Amniotic stem cell (primary cell): ENCODE measurements at regions not wholly inside any gene's neighbourhood (a gene's known extent, or its start where the extent isn't known, plus 50 kb on each side); places are given as distances from the start of the nearest gene placed in this dataset.
"Not testable (repeated sequence)": the region's sequence is repeated elsewhere in the genome, so short reads cannot be mapped to it uniquely, and the experiment has no call there.

Experiments used
- DNase-seq: peaks from one replicate; lab custom pipeline; 2025; lab: John Stamatoyannopoulos, UW

DNA sequence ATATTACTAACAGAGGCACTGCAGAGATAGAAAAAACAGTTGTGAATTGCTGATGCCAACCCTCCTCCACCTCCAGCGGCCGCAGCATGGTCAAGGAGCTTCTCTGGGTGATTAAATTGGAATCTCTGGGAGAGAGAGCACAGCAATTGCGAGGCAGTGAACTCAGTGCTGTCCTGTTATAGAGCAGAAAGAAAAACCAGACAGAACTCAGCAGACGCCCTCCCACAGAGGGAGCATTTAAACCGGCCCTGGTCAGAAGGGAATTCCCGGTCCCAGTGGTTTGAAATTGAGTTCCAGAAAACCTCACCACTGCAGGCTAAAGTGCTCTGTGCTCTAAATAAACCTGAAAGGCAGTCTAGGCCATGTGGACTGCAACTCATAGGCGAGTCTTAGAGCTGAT is 175.4 kb downstream of the SQOR start:
- no peak for DNase-seq

DNA sequence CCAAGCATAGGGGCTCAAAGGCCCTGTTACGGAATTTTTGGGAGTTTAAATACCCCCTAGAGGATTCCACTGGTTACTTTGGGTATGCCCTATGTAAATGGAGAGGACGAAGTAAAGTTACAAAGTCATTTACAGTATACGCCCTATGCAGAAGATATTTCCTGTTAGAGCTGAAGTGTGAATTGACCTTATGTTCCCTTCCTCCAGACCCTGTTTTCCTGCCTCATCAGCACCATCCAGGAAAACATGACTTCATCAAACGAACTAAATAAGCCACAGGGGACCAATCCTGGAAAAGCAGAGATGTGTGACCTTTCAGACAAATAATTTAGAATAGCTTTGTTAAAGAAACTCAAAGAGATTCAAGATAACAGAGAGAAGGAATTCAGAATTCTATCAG is 177.4 kb downstream of the SQOR start:
- DNase-seq = no peak

DNA sequence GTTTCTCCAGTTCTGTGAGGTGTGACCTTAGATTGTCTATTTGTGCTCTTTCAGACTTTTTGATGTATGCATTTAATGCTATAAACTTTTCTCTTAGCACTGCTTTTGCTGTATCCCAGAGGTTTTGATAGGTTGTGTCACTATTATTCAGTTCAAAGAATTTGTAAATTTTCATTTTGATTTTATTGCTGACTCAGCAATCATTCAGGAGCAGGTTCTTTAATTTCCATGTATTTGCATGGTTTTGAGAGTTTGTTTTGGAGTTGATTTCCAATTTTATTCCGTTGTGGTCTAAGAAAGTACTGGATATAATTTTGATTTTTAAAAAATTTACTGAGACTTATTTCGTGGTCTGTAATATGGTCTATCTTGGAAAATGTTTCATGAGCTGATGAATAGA is 182.7 kb downstream of the SQOR start:
- not testable (repeated sequence) for DNase-seq

- no peak for DNase-seq
These were observed 186.6 kb downstream of the SQOR start for GRCh38 chr15:45821390-45821789.

- not testable (repeated sequence) for DNase-seq
These were observed 188.1 kb downstream of the SQOR start for GRCh38 chr15:45822968-45823367.

DNA sequence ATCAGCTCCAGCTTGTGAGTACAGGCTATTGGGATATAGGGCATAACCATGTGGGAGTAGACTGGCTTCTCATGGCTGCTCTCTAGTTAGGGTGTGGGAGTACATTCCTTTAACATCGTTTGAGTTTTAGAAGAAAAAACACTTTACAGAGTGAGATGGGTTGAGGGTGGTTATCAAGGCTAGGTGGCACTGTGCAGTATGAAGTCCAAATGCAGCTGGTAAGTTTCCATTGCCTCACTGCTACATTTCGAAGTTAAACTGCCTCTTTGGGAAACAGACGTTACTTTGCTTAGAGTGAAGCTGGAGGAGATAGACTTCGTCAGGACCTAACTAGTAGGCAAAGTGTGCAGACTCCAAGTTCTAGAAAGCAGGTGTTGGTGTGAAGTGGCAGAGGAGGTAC is 192.4 kb downstream of the SQOR start:
- DNase-seq = no peak

- no peak for DNase-seq
These were observed 192.9 kb downstream of the SQOR start for GRCh38 chr15:45827766-45828165.

GRCh38 chr15:45829336-45830153 is 194.7 kb downstream of the SQOR start:
- DNase-seq = no peak

- no peak for DNase-seq
These were observed 197.0 kb downstream of the SQOR start for GRCh38 chr15:45831787-45832186.

DNA sequence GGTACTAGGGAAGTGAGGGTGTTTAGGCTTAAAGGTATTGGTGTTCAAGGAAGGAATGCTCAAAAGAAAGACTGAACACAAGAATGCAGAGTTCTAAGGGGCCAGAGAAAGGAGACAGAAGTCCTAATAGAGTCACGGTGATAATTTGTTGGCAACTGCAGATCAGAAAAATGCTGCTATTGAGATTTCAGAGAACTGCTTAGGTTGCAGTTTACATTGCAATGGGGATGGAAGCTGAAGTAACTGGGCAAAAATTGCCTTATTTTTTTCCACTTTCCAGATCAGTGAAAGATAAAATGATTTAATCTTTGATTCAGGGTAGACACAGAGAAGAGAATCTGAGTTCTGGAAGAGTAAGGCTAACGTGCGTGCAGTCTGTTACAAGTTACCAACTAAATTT is 199.8 kb downstream of the SQOR start:
- DNase-seq = no peak

GRCh38 chr15:45842151-45842550 is 207.3 kb downstream of the SQOR start:
- no peak for DNase-seq

DNA sequence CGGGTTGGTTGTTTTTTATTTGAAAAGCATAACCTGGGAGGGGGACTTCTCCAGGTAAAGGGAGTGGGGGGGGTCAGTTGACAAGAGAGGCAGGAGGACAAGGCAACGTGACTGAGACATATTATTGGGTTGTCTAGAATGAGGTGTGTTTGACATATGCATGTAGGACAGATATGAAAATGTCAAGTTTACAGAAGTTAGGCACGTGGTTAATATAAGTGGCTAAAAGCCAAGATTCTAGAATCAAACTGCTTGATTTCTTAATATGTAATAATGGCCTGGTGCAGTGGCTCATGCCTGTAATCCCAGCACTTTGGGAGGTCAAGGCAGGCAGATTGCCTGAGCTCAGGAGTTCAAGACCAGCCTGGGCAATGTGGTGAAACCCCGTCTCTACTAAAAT is 212.8 kb downstream of the SQOR start:
- DNase-seq = no peak

- DNase-seq = no peak
These were observed 214.3 kb downstream of the SQOR start for GRCh38 chr15:45849136-45849535.

DNA sequence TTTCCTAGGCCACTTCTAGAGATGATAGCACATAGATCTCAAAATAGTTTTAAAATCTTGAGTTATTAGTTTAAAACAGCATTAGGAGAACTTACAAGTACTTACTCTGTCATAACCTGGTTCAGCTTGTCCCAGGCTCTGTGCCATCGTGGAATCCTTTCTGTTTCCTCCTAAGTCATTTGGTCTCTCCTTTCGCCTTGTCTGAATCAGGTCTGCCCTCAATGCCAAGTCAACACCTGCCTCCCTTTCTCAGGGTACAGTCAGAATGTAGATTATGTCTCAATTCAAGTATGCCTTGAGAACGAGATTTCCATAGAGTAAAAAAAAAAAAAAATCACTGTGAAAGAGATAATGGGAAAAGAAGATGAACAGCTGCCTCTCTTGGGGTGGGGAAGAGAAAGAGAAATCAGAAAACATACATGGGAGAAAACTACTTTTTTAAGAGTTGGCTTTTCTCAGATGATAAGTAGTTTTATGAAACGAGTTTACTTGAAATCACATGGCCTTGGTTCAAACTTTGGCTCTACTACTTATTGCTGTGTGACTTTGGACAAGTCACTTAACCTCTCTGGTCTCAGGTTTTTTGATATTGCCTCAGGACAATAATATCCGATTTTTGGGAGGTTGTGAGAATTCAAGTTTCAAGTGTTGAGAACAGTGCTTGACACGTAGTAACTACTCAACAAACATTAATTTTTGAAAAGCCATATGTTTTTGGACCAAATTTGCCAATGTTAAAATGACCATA is 219.8 kb downstream of the SQOR start:
- no peak for DNase-seq

GRCh38 chr15:45855210-45855906 is 220.5 kb downstream of the SQOR start:
- DNase-seq = no peak

GRCh38 chr15:45855907-45856579 is 221.2 kb downstream of the SQOR start:
- DNase-seq = no peak

DNA sequence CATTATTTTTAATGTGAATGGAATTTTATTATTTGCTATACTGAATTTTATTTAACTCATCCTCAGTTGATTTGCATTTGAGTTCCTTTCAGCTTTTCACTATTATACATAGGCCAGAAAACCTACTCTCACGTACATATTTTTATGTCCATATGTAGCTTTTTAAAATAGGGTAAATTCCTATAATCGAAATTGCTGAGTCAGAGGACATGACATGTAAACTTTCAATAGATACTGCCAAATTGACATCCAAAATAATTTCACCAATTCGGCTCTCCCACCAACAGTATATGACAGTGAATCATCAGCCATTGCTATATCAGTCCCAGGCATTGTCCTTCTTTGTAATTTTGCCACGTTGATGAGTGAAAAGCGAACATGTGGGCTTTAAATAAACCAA is 222.5 kb downstream of the SQOR start:
- no peak for DNase-seq

GRCh38 chr15:45858491-45858890 is 223.7 kb downstream of the SQOR start:
- no peak for DNase-seq

GRCh38 chr15:45862034-45862433 is 227.2 kb downstream of the SQOR start:
- no peak for DNase-seq

DNA sequence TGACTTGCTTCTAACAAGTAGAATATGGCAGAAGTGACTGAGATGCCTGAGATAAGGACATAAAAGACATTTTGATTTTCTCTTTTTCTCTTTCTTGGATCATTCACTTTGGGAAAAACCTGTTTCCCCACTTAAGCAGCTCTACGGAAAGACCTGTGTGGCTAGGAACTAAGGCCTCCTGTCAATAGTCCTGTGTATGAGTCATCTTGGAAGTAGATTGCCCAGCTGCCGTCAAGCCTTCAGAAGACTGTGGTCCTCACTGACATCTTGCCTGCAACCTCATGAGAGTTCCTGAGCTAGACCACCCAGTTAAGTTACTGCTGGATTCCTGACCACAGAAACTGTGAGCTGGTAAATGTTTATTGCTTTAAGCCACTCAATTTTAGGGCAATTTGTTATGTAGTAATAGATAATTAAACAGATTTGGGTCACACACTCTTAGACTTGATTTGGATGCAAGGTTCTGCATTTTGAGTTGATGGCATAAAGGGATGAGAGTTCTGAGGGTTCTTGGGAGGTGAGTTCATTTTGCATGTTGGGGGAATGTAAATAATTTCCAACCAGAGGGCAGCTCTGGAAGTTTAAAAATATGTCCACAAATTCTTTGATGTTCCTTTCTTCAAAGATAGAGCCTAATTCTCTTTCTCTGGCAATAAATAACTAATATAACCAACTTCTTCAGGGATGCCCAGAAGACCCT is 229.2 kb downstream of the SQOR start:
- DNase-seq = no peak

GRCh38 chr15:45866616-45867015 is 231.8 kb downstream of the SQOR start:
- no peak for DNase-seq

GRCh38 chr15:45867281-45867680 is 232.5 kb downstream of the SQOR start:
- DNase-seq = no peak
